PC-9 (cell line): ENCODE measurements at regions not wholly inside any gene's neighbourhood (a gene's known extent, or its start where the extent isn't known, plus 50 kb on each side); places are given as distances from the start of the nearest gene placed in this dataset.

Experiments used
- EZH2 ChIP-seq: fragments of 200-600 bp; sonication (generic); IDR thresholded peaks from 2 replicates; pipeline ENCODE4 v1.8.0; 2017; ENCODE audit warnings: antibody characterized with exemption, low read depth
- TF ChIP-seq, protein P1 (sequence below): fragments of 200-600 bp; sonication (generic); conservative IDR thresholded peaks from 2 replicates; pipeline ENCODE4 v1.6.1; 2017; ENCODE audit warnings: mixed run types, antibody characterized with exemption, mild to moderate bottlenecking, moderate library complexity

DNA sequence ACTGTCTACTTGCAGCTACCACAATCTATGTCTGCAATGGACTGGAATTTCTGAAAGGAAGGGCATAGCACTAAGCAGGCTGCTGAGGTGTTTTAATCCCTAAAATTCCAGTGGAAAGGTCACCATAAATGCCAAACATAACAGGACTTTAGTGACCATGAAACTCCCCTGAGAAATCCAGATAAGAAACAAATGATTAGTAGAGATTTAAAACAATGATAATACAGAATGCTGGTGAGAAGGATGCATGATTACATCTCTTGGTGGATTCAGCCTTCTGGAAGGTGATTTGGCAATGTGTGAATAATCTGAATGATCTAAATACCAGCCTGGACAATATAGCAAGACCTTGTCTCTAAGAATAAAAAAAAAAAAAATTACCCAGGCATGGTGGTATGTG, 475.0 kb upstream of the CBLB start:
- TF ChIP-seq, protein P1, sequence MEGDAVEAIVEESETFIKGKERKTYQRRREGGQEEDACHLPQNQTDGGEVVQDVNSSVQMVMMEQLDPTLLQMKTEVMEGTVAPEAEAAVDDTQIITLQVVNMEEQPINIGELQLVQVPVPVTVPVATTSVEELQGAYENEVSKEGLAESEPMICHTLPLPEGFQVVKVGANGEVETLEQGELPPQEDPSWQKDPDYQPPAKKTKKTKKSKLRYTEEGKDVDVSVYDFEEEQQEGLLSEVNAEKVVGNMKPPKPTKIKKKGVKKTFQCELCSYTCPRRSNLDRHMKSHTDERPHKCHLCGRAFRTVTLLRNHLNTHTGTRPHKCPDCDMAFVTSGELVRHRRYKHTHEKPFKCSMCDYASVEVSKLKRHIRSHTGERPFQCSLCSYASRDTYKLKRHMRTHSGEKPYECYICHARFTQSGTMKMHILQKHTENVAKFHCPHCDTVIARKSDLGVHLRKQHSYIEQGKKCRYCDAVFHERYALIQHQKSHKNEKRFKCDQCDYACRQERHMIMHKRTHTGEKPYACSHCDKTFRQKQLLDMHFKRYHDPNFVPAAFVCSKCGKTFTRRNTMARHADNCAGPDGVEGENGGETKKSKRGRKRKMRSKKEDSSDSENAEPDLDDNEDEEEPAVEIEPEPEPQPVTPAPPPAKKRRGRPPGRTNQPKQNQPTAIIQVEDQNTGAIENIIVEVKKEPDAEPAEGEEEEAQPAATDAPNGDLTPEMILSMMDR = no peak
- TF ChIP-seq EZH2 = no peak
